Mesendoderm (in vitro differentiated cells): ENCODE measurements at regions not wholly inside any gene's neighbourhood (a gene's known extent, or its start where the extent isn't known, plus 50 kb on each side); places are given as distances from the start of the nearest gene placed in this dataset.
"Not testable (repeated sequence)": the region's sequence is repeated elsewhere in the genome, so short reads cannot be mapped to it uniquely, and the experiment has no call there.

Experiments used
- DNase-seq: peaks from one replicate; pipeline ENCODE4 v3.0.0; 2013
- H2AK5ac ChIP-seq: 2 replicates; pipeline ENCODE4 v1.6.1; 2013; ENCODE audit warnings: low read length, inconsistent platforms
- H2BK120ac ChIP-seq: 2 replicates; pipeline ENCODE4 v1.6.1; 2013; ENCODE audit warnings: low read depth, mild to moderate bottlenecking, low read length, moderate library complexity, mixed read lengths
- H2BK15ac ChIP-seq: replicated peaks from 2 replicates; pipeline ENCODE4 v1.6.1; 2013; ENCODE audit warnings: low read depth, mild to moderate bottlenecking, moderate library complexity
- H2BK5ac ChIP-seq: 2 replicates; pipeline ENCODE4 v1.6.1; 2013; ENCODE audit warnings: low read length, inconsistent platforms
- H3K18ac ChIP-seq: 2 replicates; pipeline ENCODE4 v1.6.1; 2013; ENCODE audit warnings: mild to moderate bottlenecking, low read length, mixed read lengths
- H3K23ac ChIP-seq: one replicate; pipeline ENCODE4 v1.6.1; 2013; ENCODE audit warnings: low read length
- H3K27ac ChIP-seq: 2 replicates; pipeline ENCODE4 v1.5.1; 2013; ENCODE audit warnings: low read depth, mild to moderate bottlenecking, inconsistent platforms, low read length, moderate library complexity
- H3K27me3 ChIP-seq: 2 replicates; pipeline ENCODE4 v1.6.1; 2013; ENCODE audit warnings: low read length, control low read depth, mild to moderate bottlenecking, inconsistent platforms; ENCODE audit not compliant: insufficient read depth, poor library complexity
- H3K36me3 ChIP-seq: 2 replicates; pipeline ENCODE4 v1.6.1; 2013; ENCODE audit warnings: low read length, inconsistent platforms; ENCODE audit not compliant: control insufficient read depth, insufficient read depth
- H3K4ac ChIP-seq: one replicate; pipeline ENCODE4 v1.6.1; 2013; ENCODE audit warnings: low read depth, mild to moderate bottlenecking, low read length, moderate library complexity
- H3K4me1 ChIP-seq: 2 replicates; pipeline ENCODE4 v1.6.1; 2013; ENCODE audit warnings: low read depth, low read length, inconsistent platforms; ENCODE audit not compliant: control insufficient read depth
- H3K4me2 ChIP-seq: 2 replicates; pipeline ENCODE4 v1.6.1; 2013; ENCODE audit warnings: low read length
- H3K4me3 ChIP-seq: 2 replicates; pipeline ENCODE4 v1.5.1; 2013; ENCODE audit warnings: mild to moderate bottlenecking, low read length
- H3K56ac ChIP-seq: one replicate; pipeline ENCODE4 v1.6.1; 2013; ENCODE audit warnings: low read length
- H3K79me1 ChIP-seq: 2 replicates; pipeline ENCODE4 v1.6.1; 2013; ENCODE audit warnings: low read length, inconsistent platforms
- H3K79me2 ChIP-seq: 2 replicates; pipeline ENCODE4 v1.6.1; 2013; ENCODE audit warnings: mild to moderate bottlenecking, low read length; ENCODE audit not compliant: control insufficient read depth, insufficient read depth
- H3K9ac ChIP-seq: 2 replicates; pipeline ENCODE4 v1.6.1; 2013; ENCODE audit warnings: low read length, inconsistent platforms
- H4K5ac ChIP-seq: one replicate; pipeline ENCODE4 v1.6.1; 2013; ENCODE audit warnings: low read length
- H4K8ac ChIP-seq: one replicate; pipeline ENCODE4 v1.6.1; 2013; ENCODE audit warnings: low read depth, mild to moderate bottlenecking, control low read depth, low read length, moderate library complexity
- WGBS: extraction: QIAGEN DNeasy Blood & Tissue Kit; methylation state at CpG from one replicate; pipeline ENCODE4 v1.1.7; 2013; ENCODE audit warnings: low lambda C conversion rate, missing lambda C conversion rate; ENCODE audit not compliant: insufficient coverage; ENCODE audit errors: extremely low coverage; 5-methylcytosine and 5-hydroxymethylcytosine counted together

- not testable (repeated sequence) for H3K56ac ChIP-seq, H3K4me2 ChIP-seq, H4K5ac ChIP-seq, H2BK120ac ChIP-seq, H3K27me3 ChIP-seq, H2BK15ac ChIP-seq, H2BK5ac ChIP-seq, H3K79me1 ChIP-seq, H3K4ac ChIP-seq, H3K4me1 ChIP-seq, H3K18ac ChIP-seq, DNase-seq, H3K36me3 ChIP-seq, H3K4me3 ChIP-seq, H2AK5ac ChIP-seq, H3K23ac ChIP-seq, H3K27ac ChIP-seq, H3K79me2 ChIP-seq, H3K9ac ChIP-seq, H4K8ac ChIP-seq
- no CpG with 5 or more reads among the region's 3 CpGs for WGBS
Observed at GRCh38 chr10:21034770-21035169, 137.7 kb upstream of the NEBL start.

GRCh38 chr10:21034241-21034640, 137.1 kb upstream of the NEBL start:
- H4K5ac ChIP-seq = no peak overlapping the region
- WGBS = no CpG with 5 or more reads among the region's 2 CpGs
- no peaks in the 10 kb centered on the region for H3K79me2 ChIP-seq
- no peak overlapping the region for H2BK5ac ChIP-seq
- no peak overlapping the region for H3K9ac ChIP-seq
- H3K79me1 ChIP-seq = no peaks in the 10 kb centered on the region
- H3K4ac ChIP-seq = no peak overlapping the region
- H2BK15ac ChIP-seq = no peak overlapping the region
- no peaks in the 10 kb centered on the region for H3K4me1 ChIP-seq
- no peaks in the 10 kb centered on the region for H3K36me3 ChIP-seq
- no peak overlapping the region for H2AK5ac ChIP-seq
- H3K56ac ChIP-seq = no peak overlapping the region
- no peaks in the 10 kb centered on the region for H3K27me3 ChIP-seq
- no peak overlapping the region for H3K27ac ChIP-seq
- H2BK120ac ChIP-seq = no peak overlapping the region
- no peak overlapping the region for H3K23ac ChIP-seq
- H4K8ac ChIP-seq = no peak overlapping the region
- H3K18ac ChIP-seq = no peak overlapping the region
- no peak overlapping the region for H3K4me2 ChIP-seq
- H3K4me3 ChIP-seq = no peak overlapping the region
- DNase-seq = no peak

GRCh38 chr10:21032587-21033319, 135.6 kb upstream of the NEBL start:
- H2BK120ac ChIP-seq = no peak overlapping the region
- no peaks in the 10 kb centered on the region for H3K27me3 ChIP-seq
- H4K8ac ChIP-seq = no peak overlapping the region
- no peak overlapping the region for H2AK5ac ChIP-seq
- no peak for DNase-seq
- H3K18ac ChIP-seq = no peak overlapping the region
- no peak overlapping the region for H3K4ac ChIP-seq
- no peak overlapping the region for H3K4me2 ChIP-seq
- no peaks in the 10 kb centered on the region for H3K36me3 ChIP-seq
- H3K9ac ChIP-seq = no peak overlapping the region
- H3K79me1 ChIP-seq = no peaks in the 10 kb centered on the region
- H4K5ac ChIP-seq = no peak overlapping the region
- H3K4me3 ChIP-seq = no peak overlapping the region
- H2BK5ac ChIP-seq = no peak overlapping the region
- WGBS = no CpG with 5 or more reads among the region's 12 CpGs
- H3K56ac ChIP-seq = no peak overlapping the region
- H3K23ac ChIP-seq = no peak overlapping the region
- H3K79me2 ChIP-seq = no peaks in the 10 kb centered on the region
- H3K27ac ChIP-seq = no peak overlapping the region
- H3K4me1 ChIP-seq = no peaks in the 10 kb centered on the region
- no peak overlapping the region for H2BK15ac ChIP-seq

GRCh38 chr10:21031232-21031795, 134.2 kb upstream of the NEBL start:
- Histone ChIP-seq H3K4me1 (no peaks in the 10 kb centered on the region), H2BK15ac (no peak overlapping the region), H3K4ac (no peak overlapping the region), H3K23ac (no peak overlapping the region), H3K9ac (no peak overlapping the region), H2BK120ac (no peak overlapping the region), H4K8ac (no peak overlapping the region), H3K4me3 (no peak overlapping the region), H2BK5ac (no peak overlapping the region), H3K27me3 (no peaks in the 10 kb centered on the region), H3K4me2 (no peak overlapping the region), H3K79me1 (no peaks in the 10 kb centered on the region), H4K5ac (no peak overlapping the region), H3K36me3 (no peaks in the 10 kb centered on the region), H3K18ac (no peak overlapping the region), H3K79me2 (no peaks in the 10 kb centered on the region), H3K56ac (no peak overlapping the region), H3K27ac (no peak overlapping the region), H2AK5ac (no peak overlapping the region)
- no peak for DNase-seq
- WGBS = no CpG with 5 or more reads among the region's 7 CpGs

GRCh38 chr10:21030091-21030490, 133.0 kb upstream of the NEBL start:
- Histone ChIP-seq H2BK120ac (no peak overlapping the region), H3K27me3 (no peaks in the 10 kb centered on the region), H3K18ac (no peak overlapping the region), H3K79me2 (no peaks in the 10 kb centered on the region), H3K4me1 (no peaks in the 10 kb centered on the region), H3K23ac (no peak overlapping the region), H3K4me2 (no peak overlapping the region), H3K4ac (no peak overlapping the region), H4K8ac (no peak overlapping the region), H3K79me1 (no peaks in the 10 kb centered on the region), H3K4me3 (no peak overlapping the region), H3K27ac (no peak overlapping the region), H2BK5ac (no peak overlapping the region), H3K36me3 (no peaks in the 10 kb centered on the region), H2AK5ac (no peak overlapping the region), H2BK15ac (no peak overlapping the region), H4K5ac (no peak overlapping the region), H3K56ac (no peak overlapping the region), H3K9ac (no peak overlapping the region)
- no CpG with 5 or more reads among the region's 10 CpGs for WGBS
- no peak for DNase-seq

- Histone ChIP-seq H2BK15ac (no peak overlapping the region), H3K9ac (no peak overlapping the region), H3K27ac (no peak overlapping the region), H4K5ac (no peak overlapping the region), H3K4me1 (no peaks in the 10 kb centered on the region), H3K36me3 (no peaks in the 10 kb centered on the region), H4K8ac (no peak overlapping the region), H3K23ac (no peak overlapping the region), H2BK5ac (no peak overlapping the region), H3K27me3 (no peaks in the 10 kb centered on the region), H3K56ac (no peak overlapping the region), H3K4ac (no peak overlapping the region), H3K4me3 (no peak overlapping the region), H3K79me1 (no peaks in the 10 kb centered on the region), H3K4me2 (no peak overlapping the region), H2BK120ac (no peak overlapping the region), H3K18ac (no peak overlapping the region), H2AK5ac (no peak overlapping the region), H3K79me2 (no peaks in the 10 kb centered on the region)
- no CpG with 5 or more reads among the region's 3 CpGs for WGBS
- DNase-seq = no peak
Observed at GRCh38 chr10:21022821-21023220, 125.7 kb upstream of the NEBL start.
